Stomach (tissue), 8 donors: ENCODE measurements at regions not wholly inside any gene's neighbourhood (a gene's known extent, or its start where the extent isn't known, plus 50 kb on each side); places are given as distances from the start of the nearest gene placed in this dataset.

Experiments
- DNase-seq, 2 donors: peaks; one replicate each; pipeline versions ENCODE4 v3.0.0 to v3.0.0-alpha.2; 2013 to 2019
- H3K27ac ChIP-seq, 5 donors: fragments of 200-600 bp in 4 of 5; sonication (generic) in 4 of 5; one replicate each; pipeline ENCODE4 v1.5.1; 2013 to 2019; ENCODE audit warnings: mild to moderate bottlenecking in 1 of 5, moderate library complexity in 1 of 5
- H3K27me3 ChIP-seq, 3 donors: fragments of 200-600 bp; sonication (generic); one replicate each; pipeline ENCODE4 v1.5.1; 2017 to 2019; ENCODE audit warnings: mixed run types in 1 of 3
- H3K36me3 ChIP-seq, 4 donors: fragments of 200-600 bp; sonication (generic); 1 replicate in 3 of 4; 2 replicates in 1 of 4; pipeline ENCODE4 v1.5.1; 2016 to 2019
- H3K4me1 ChIP-seq, 4 donors: fragments of 200-600 bp; sonication (generic); one replicate each; pipeline ENCODE4 v1.5.1; 2016 to 2019
- H3K4me3 ChIP-seq, 4 donors: fragments of 200-600 bp; sonication (generic) in 3 of 4; one replicate each; pipeline ENCODE4 v1.5.1; 2016 to 2019; ENCODE audit warnings: mild to moderate bottlenecking in 1 of 4
- H3K9me3 ChIP-seq, 4 donors: fragments of 200-600 bp; sonication (generic); one replicate each; pipeline ENCODE4 v1.5.1; 2016 to 2019
- CTCF ChIP-seq, 7 experiments: fragments of 450-650 bp in 4 of 7; fragments of 200-600 bp in 3 of 7; sonication (generic) in 3 of 7; IDR thresholded peaks; one replicate each; pipeline ENCODE4 v1.5.1; 2016 to 2019; ENCODE audit warnings: antibody characterized with exemption in 7 of 7, control low read depth in 2 of 7, mild to moderate bottlenecking in 1 of 7
- EP300 ChIP-seq: sonication (generic); formaldehyde crosslinking; IDR thresholded peaks from one replicate; pipeline ENCODE4 v1.6.1; 2017; ENCODE audit warnings: antibody characterized with exemption
- POLR2A ChIP-seq, 4 donors: fragments of 450-650 bp; IDR thresholded peaks; one replicate each; pipeline ENCODE4 v1.6.1; 2016; ENCODE audit warnings: antibody characterized with exemption in 4 of 4, control low read depth in 2 of 4, mild to moderate bottlenecking in 1 of 4, moderate library complexity in 1 of 4
- POLR2AphosphoS5 ChIP-seq, 3 donors: sonication (generic); formaldehyde crosslinking; IDR thresholded peaks; one replicate each; pipeline ENCODE4 v1.6.1; 2016; ENCODE audit warnings: antibody characterized with exemption in 3 of 3
- WGBS, 5 donors: extraction: QIAGEN DNeasy Blood & Tissue Kit in 3 of 5; methylation state at CpG; one replicate each; pipeline versions ENCODE4 v1.1.5 to v1.1.7; 2013 to 2018; 5-methylcytosine and 5-hydroxymethylcytosine counted together
- intact Hi-C: fragments of 100-400 bp; cut with DNase I; formaldehyde crosslinking; loops from one replicate; pipeline ENCODE4 v1.15.1; 2023; ENCODE audit warnings: low total_unique reads
- donor health status: healthy with polysubstance abuse.
- donor health status: Bipolar disorder and iron deficiency.
- donor health status: healthy.

- H3K27ac ChIP-seq: no peak overlapping the region
- no peaks in the 10 kb centered on the region for H3K27me3 ChIP-seq
- H3K4me3 ChIP-seq: no peak overlapping the region
- H3K36me3 ChIP-seq: no peaks in the 10 kb centered on the region
- no peak for TF ChIP-seq POLR2A (IDR thresholded peaks at IDR 0.05)
- H3K9me3 ChIP-seq: peaks cover 0 to 10% (median 5%) of the 10 kb centered on the region in 4 donors
- WGBS, 5 donors: 85 to 95% (median 92%) methylated on average over 3 of the region's 3 CpGs
- intact Hi-C loops: no loop called here
- DNase-seq: no peak
- no peaks in the 10 kb centered on the region for H3K4me1 ChIP-seq
Measured at GRCh38 chr13:75202981-75203380, 279.0 kb downstream of the TBC1D4 start.

GRCh38 chr13:75197803-75198202 lies 284.2 kb downstream of the TBC1D4 start:
- H3K9me3 ChIP-seq: no peaks in the 10 kb centered on the region
- DNase-seq: peak in 1 of 2 donors; percentile 23
- H3K4me3 ChIP-seq: no peak overlapping the region
- TF ChIP-seq CTCF (IDR thresholded peaks at IDR 0.05): no peak
- no peak for TF ChIP-seq POLR2AphosphoS5 (IDR thresholded peaks at IDR 0.05)
- TF ChIP-seq POLR2A (IDR thresholded peaks at IDR 0.05): no peak
- no peak for TF ChIP-seq EP300
- no peaks in the 10 kb centered on the region for H3K27me3 ChIP-seq
- no peak overlapping the region for H3K27ac ChIP-seq
- no peaks in the 10 kb centered on the region for H3K36me3 ChIP-seq
- intact Hi-C loops: no loop called here
- H3K4me1 ChIP-seq: peaks cover 0 to 21% (median 0%) of the 10 kb centered on the region in 4 donors
- 44 to 52% (median 50%) methylated on average over 4 of the region's 4 CpGs for WGBS, 5 donors

GRCh38 chr13:75196147-75196837 lies 285.7 kb downstream of the TBC1D4 start:
- Histone ChIP-seq H3K9me3 (no peaks in the 10 kb centered on the region), H3K4me3 (no peak overlapping the region), H3K27ac (no peak overlapping the region), H3K36me3 (no peaks in the 10 kb centered on the region), H3K27me3 (no peaks in the 10 kb centered on the region), H3K4me1 (peaks cover 0 to 21% (median 0%) of the 10 kb centered on the region in 4 donors)
- peak in 1 of 2 donors; percentile 12 for DNase-seq
- no peak for TF ChIP-seq EP300
- TF ChIP-seq POLR2A (IDR thresholded peaks at IDR 0.05): no peak
- no peak for TF ChIP-seq POLR2AphosphoS5 (IDR thresholded peaks at IDR 0.05)
- WGBS, 5 donors: 52 to 68% (median 61%) methylated on average over 4 of the region's 4 CpGs
- intact Hi-C loops: no loop called here

GRCh38 chr13:75195495-75196146 lies 286.3 kb downstream of the TBC1D4 start:
- WGBS, 5 donors: 60 to 73% (median 68%) methylated on average over 7 of the region's 7 CpGs
- Histone ChIP-seq H3K27me3 (no peaks in the 10 kb centered on the region), H3K27ac (no peak overlapping the region), H3K9me3 (no peaks in the 10 kb centered on the region), H3K36me3 (no peaks in the 10 kb centered on the region), H3K4me1 (peaks cover 0 to 21% (median 0%) of the 10 kb centered on the region in 4 donors), H3K4me3 (no peak overlapping the region)
- intact Hi-C loops: no loop called here
- peak in 1 of 2 donors; percentile 35 for DNase-seq
- TF ChIP-seq CTCF (IDR thresholded peaks at IDR 0.05) (no peak), POLR2AphosphoS5 (IDR thresholded peaks at IDR 0.05) (no peak), EP300 (no peak), POLR2A (IDR thresholded peaks at IDR 0.05) (no peak)

GRCh38 chr13:75194717-75195462 lies 287.1 kb downstream of the TBC1D4 start:
- 52 to 68% (median 62%) methylated on average over 5 of the region's 5 CpGs for WGBS, 5 donors
- H3K27ac ChIP-seq: no peak overlapping the region
- intact Hi-C loops: no loop called here
- H3K4me1 ChIP-seq: peaks cover 0 to 21% (median 0%) of the 10 kb centered on the region in 4 donors
- peak in 1 of 2 donors; percentile 22 for DNase-seq
- TF ChIP-seq EP300 (no peak), POLR2AphosphoS5 (IDR thresholded peaks at IDR 0.05) (no peak), POLR2A (IDR thresholded peaks at IDR 0.05) (no peak), CTCF (IDR thresholded peaks at IDR 0.05) (no peak)
- H3K4me3 ChIP-seq: no peak overlapping the region
- H3K27me3 ChIP-seq: no peaks in the 10 kb centered on the region
- H3K9me3 ChIP-seq: no peaks in the 10 kb centered on the region
- no peaks in the 10 kb centered on the region for H3K36me3 ChIP-seq
